ENCODE measurements at regions not wholly inside any gene's neighbourhood (a gene's known extent, or its start where the extent isn't known, plus 50 kb on each side); places are given as distances from the start of the nearest gene placed in this dataset.

GRCh38 chr13:91174886-91175501, 172.5 kb upstream of the MIR17HG start:
- TF ChIP-seq CTCF (IDR thresholded peaks at IDR 0.05): no peak
- TF ChIP-seq EZH2phosphoT487 (IDR thresholded peaks at IDR 0.05): no peak

All from neural progenitor cell (in vitro differentiated cells).